ENCODE measurements at regions not wholly inside any gene's neighbourhood (a gene's known extent, or its start where the extent isn't known, plus 50 kb on each side); places are given as distances from the start of the nearest gene placed in this dataset.

DNA sequence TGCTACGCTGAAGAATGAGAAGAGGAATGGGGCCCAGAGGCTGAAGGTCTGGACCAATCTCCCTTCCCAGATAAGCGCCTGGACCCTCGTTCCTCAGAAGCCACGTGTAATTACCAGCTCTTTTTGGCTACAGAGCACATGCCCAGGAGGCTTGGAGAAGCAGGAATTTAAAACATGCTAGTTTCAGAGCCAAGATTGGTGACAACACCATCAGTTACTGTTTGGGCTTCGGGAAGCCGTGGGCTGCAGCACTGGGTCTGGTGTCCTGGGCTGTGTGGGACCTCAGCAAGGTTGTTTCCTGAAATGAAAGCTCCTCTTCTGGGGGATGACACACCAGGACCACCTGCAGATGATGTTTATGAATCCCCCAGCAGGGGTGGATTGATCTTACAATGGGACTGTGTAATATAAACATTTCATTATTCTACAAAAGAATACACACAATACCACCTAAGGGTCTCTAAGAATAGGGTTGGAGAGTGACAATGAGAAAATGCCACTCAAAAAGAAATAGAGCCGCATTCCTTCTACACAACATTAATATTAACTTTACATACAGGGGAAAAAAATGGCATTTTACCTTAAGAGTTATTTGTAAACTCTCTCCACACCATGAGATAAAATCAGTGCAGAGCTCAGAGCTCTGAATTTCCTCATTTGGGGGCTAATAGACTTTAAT lies 207.8 kb upstream of the FOXQ1 start:
- TF ChIP-seq, protein P1, sequence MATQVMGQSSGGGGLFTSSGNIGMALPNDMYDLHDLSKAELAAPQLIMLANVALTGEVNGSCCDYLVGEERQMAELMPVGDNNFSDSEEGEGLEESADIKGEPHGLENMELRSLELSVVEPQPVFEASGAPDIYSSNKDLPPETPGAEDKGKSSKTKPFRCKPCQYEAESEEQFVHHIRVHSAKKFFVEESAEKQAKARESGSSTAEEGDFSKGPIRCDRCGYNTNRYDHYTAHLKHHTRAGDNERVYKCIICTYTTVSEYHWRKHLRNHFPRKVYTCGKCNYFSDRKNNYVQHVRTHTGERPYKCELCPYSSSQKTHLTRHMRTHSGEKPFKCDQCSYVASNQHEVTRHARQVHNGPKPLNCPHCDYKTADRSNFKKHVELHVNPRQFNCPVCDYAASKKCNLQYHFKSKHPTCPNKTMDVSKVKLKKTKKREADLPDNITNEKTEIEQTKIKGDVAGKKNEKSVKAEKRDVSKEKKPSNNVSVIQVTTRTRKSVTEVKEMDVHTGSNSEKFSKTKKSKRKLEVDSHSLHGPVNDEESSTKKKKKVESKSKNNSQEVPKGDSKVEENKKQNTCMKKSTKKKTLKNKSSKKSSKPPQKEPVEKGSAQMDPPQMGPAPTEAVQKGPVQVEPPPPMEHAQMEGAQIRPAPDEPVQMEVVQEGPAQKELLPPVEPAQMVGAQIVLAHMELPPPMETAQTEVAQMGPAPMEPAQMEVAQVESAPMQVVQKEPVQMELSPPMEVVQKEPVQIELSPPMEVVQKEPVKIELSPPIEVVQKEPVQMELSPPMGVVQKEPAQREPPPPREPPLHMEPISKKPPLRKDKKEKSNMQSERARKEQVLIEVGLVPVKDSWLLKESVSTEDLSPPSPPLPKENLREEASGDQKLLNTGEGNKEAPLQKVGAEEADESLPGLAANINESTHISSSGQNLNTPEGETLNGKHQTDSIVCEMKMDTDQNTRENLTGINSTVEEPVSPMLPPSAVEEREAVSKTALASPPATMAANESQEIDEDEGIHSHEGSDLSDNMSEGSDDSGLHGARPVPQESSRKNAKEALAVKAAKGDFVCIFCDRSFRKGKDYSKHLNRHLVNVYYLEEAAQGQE (IDR thresholded peaks at IDR 0.05; ENCODE audit: insufficient replicate concordance, low read depth) = no peak
- TF ChIP-seq GABPA (IDR thresholded peaks at IDR 0.05; ENCODE audit: low read depth) (no peak), SPI1 (IDR thresholded peaks at IDR 0.05; ENCODE audit: borderline replicate concordance, low read depth) (no peak), POLR2AphosphoS5 (IDR thresholded peaks at IDR 0.05; ENCODE audit: low read depth) (no peak)
- TF ChIP-seq, protein P2, sequence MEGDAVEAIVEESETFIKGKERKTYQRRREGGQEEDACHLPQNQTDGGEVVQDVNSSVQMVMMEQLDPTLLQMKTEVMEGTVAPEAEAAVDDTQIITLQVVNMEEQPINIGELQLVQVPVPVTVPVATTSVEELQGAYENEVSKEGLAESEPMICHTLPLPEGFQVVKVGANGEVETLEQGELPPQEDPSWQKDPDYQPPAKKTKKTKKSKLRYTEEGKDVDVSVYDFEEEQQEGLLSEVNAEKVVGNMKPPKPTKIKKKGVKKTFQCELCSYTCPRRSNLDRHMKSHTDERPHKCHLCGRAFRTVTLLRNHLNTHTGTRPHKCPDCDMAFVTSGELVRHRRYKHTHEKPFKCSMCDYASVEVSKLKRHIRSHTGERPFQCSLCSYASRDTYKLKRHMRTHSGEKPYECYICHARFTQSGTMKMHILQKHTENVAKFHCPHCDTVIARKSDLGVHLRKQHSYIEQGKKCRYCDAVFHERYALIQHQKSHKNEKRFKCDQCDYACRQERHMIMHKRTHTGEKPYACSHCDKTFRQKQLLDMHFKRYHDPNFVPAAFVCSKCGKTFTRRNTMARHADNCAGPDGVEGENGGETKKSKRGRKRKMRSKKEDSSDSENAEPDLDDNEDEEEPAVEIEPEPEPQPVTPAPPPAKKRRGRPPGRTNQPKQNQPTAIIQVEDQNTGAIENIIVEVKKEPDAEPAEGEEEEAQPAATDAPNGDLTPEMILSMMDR (IDR thresholded peaks at IDR 0.05; ENCODE audit: insufficient read depth, low read length) = no peak
- H3K4me3 ChIP-seq (replicated peaks; ENCODE audit: insufficient read depth, low read length) = no peak overlapping the region
- no peak overlapping the region for H3K27ac ChIP-seq (replicated peaks)
- no peaks in the 10 kb centered on the region for H3K27me3 ChIP-seq (ENCODE audit: insufficient read depth, poor library complexity, severe bottlenecking)
- DNase-seq (ENCODE audit: low read depth in 1 of 2, low spot score in 1 of 2) = no peak

DNA sequence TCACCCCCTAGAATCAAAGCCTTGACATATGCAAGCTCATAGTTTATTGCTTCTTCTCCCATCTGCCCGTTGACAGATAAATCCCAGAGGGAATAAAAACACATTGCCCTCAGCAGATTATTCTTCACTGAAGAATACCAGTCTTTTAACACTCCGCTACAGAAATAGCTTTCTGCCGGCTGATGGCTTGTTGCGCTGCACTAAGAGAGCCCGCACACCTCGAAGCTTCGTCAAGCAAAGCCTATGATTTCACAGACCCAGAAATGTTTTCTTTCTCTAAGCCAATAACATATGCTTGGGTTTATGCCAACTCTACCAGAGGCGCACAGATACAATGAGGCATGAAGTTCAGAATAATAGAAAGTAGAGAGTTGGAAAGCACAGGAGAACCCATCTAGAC lies 208.9 kb upstream of the FOXQ1 start:
- H3K4me3 ChIP-seq (replicated peaks; ENCODE audit: insufficient read depth, low read length) = no peak overlapping the region
- no peaks in the 10 kb centered on the region for H3K27me3 ChIP-seq (ENCODE audit: insufficient read depth, poor library complexity, severe bottlenecking)
- no peak for DNase-seq (ENCODE audit: low read depth in 1 of 2, low spot score in 1 of 2)
- H3K27ac ChIP-seq (replicated peaks) = no peak overlapping the region
- TF ChIP-seq SPI1 (IDR thresholded peaks at IDR 0.05; ENCODE audit: borderline replicate concordance, low read depth) (no peak), GABPA (IDR thresholded peaks at IDR 0.05; ENCODE audit: low read depth) (no peak), POLR2AphosphoS5 (IDR thresholded peaks at IDR 0.05; ENCODE audit: low read depth) (no peak)
- TF ChIP-seq, protein P2 (IDR thresholded peaks at IDR 0.05; ENCODE audit: insufficient read depth, low read length) = no peak
- TF ChIP-seq, protein P1 (IDR thresholded peaks at IDR 0.05; ENCODE audit: insufficient replicate concordance, low read depth) = no peak

- Histone ChIP-seq H3K27me3 (ENCODE audit: insufficient read depth, poor library complexity, severe bottlenecking) (no peaks in the 10 kb centered on the region), H3K27ac (replicated peaks) (no peak overlapping the region), H3K4me3 (replicated peaks; ENCODE audit: insufficient read depth, low read length) (no peak overlapping the region)
- TF ChIP-seq GABPA (IDR thresholded peaks at IDR 0.05; ENCODE audit: low read depth) (no peak), POLR2AphosphoS5 (IDR thresholded peaks at IDR 0.05; ENCODE audit: low read depth) (no peak), SPI1 (IDR thresholded peaks at IDR 0.05; ENCODE audit: borderline replicate concordance, low read depth) (no peak)
- TF ChIP-seq, protein P1 (IDR thresholded peaks at IDR 0.05; ENCODE audit: insufficient replicate concordance, low read depth) = no peak
- TF ChIP-seq, protein P2 (IDR thresholded peaks at IDR 0.05; ENCODE audit: insufficient read depth, low read length) = no peak
- DNase-seq (ENCODE audit: low read depth in 1 of 2, low spot score in 1 of 2) = no peak
Observed at GRCh38 chr6:1100269-1100668, 211.6 kb upstream of the FOXQ1 start.

Data from HL-60 (cell line).